ENCODE measurements at regions not wholly inside any gene's neighbourhood (a gene's known extent, or its start where the extent isn't known, plus 50 kb on each side); places are given as distances from the start of the nearest gene placed in this dataset.

DNA sequence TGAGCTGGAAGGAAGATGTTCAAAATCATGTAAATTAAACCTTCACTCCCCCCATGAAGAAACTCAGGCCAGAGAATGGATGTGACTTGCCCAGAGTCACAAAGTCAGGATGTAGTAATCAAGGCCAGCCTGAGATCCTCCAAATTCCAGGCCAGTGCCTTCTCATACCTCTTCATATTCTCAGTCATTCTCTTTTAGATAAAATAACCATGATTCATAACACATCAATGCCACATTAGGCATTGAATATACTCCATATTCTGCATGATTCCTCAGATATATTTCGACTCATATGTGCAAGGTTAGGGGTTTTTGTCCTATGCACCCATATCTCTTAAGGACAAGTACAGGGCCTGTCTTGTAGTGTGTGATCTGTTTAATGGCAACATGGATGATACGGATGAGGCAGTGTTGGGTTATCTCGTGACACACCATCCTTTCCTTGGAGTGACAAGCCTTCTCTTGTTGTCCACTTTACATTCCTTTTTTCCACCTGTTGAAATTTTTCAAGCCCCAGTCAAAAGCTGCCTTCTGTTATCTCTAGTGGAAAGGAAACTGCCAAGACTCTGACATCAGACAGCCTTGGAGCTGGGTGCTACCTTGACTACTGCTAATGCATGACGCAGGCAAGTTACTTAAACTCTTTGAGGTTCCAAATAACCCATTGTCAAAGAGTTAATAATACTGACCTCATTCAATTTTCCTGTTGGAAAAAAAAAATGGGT is 227.5 kb upstream of the NR4A3 start:
- no peaks in the 10 kb centered on the region for H3K9me3 Mint-ChIP-seq
- Histone ChIP-seq H3K9me3 (no peaks in the 10 kb centered on the region), H3K36me3 (ENCODE audit: control insufficient read depth in 2 of 2, extremely low read depth in 1 of 2, insufficient read depth in 1 of 2, low read length in 1 of 2) (no peaks in the 10 kb centered on the region), H3K27ac (ENCODE audit: low read length) (no peak overlapping the region), H3K4me1 (ENCODE audit: control insufficient read depth in 1 of 2, extremely low read depth in 1 of 2, insufficient read depth in 2 of 2, low read length in 2 of 2) (no peaks in the 10 kb centered on the region), H3K4me3 (ENCODE audit: control insufficient read depth in 1 of 2, extremely low read depth in 1 of 2, low read length in 1 of 2) (no peak overlapping the region), H3K27me3 (replicated peaks in 1 of 2; ENCODE audit: control insufficient read depth in 2 of 2, extremely low read depth in 1 of 2, insufficient read depth in 2 of 2, low read length in 1 of 2) (no peaks in the 10 kb centered on the region)
- H3K27ac Mint-ChIP-seq = no peak overlapping the region
- H3K36me3 Mint-ChIP-seq = no peaks in the 10 kb centered on the region
- POLR2A ChIA-PET = no interaction called here
- no peak overlapping the region for H3K4me3 Mint-ChIP-seq
- DNase-seq (no peak), ATAC-seq (replicated peaks in 1 of 4) (no peak)
- H3K4me1 Mint-ChIP-seq = peaks cover 0 to 5% (median 2%) of the 10 kb centered on the region in 3 donors
- peaks cover 11 to 18% of the 10 kb centered on the region in 2 donors for H3K27me3 Mint-ChIP-seq
- CTCF ChIA-PET = no interaction called here
- no CpG with 5 or more reads among the region's 4 CpGs for WGBS (ENCODE audit: insufficient coverage)

- Mint-ChIP-seq H3K27ac (no peak overlapping the region), H3K36me3 (no peaks in the 10 kb centered on the region), H3K4me1 (peaks cover 0 to 5% (median 2%) of the 10 kb centered on the region in 3 donors), H3K9me3 (no peaks in the 10 kb centered on the region), H3K4me3 (no peak overlapping the region), H3K27me3 (peaks cover 3 to 11% of the 10 kb centered on the region in 2 donors)
- CTCF ChIA-PET = no interaction called here
- Histone ChIP-seq H3K4me3 (ENCODE audit: control insufficient read depth in 1 of 2, extremely low read depth in 1 of 2, low read length in 1 of 2) (no peak overlapping the region), H3K27ac (ENCODE audit: low read length) (no peak overlapping the region), H3K9me3 (no peaks in the 10 kb centered on the region), H3K27me3 (replicated peaks in 1 of 2; ENCODE audit: control insufficient read depth in 2 of 2, extremely low read depth in 1 of 2, insufficient read depth in 2 of 2, low read length in 1 of 2) (no peaks in the 10 kb centered on the region), H3K4me1 (ENCODE audit: control insufficient read depth in 1 of 2, extremely low read depth in 1 of 2, insufficient read depth in 2 of 2, low read length in 2 of 2) (no peaks in the 10 kb centered on the region), H3K36me3 (ENCODE audit: control insufficient read depth in 2 of 2, extremely low read depth in 1 of 2, insufficient read depth in 1 of 2, low read length in 1 of 2) (no peaks in the 10 kb centered on the region)
- 17% methylated on average over 3 of the region's 5 CpGs for WGBS (ENCODE audit: insufficient coverage)
- peak in 5 of 35 experiments; percentile 0 to 30 (median 1) for DNase-seq
- POLR2A ChIA-PET = no interaction called here
- peak in 1 of 4 experiments; percentile 38 for ATAC-seq (replicated peaks in 1 of 4)
Observed at GRCh38 chr9:99595796-99596195, 225.9 kb upstream of the NR4A3 start.

- Mint-ChIP-seq H3K27me3 (peaks cover 4 to 8% of the 10 kb centered on the region in 2 donors), H3K4me1 (no peaks in the 10 kb centered on the region), H3K36me3 (no peaks in the 10 kb centered on the region), H3K9me3 (no peaks in the 10 kb centered on the region), H3K4me3 (no peak overlapping the region), H3K27ac (no peak overlapping the region)
- POLR2A ChIA-PET = no interaction called here
- DNase-seq (no peak), ATAC-seq (replicated peaks in 1 of 4) (no peak)
- CTCF ChIA-PET = no interaction called here
- no peaks in the 10 kb centered on the region for H3K27me3 ChIP-seq (replicated peaks in 1 of 2; ENCODE audit: control insufficient read depth in 2 of 2, extremely low read depth in 1 of 2, insufficient read depth in 2 of 2, low read length in 1 of 2)
- 0% methylated on average over 1 of the region's 6 CpGs for WGBS (ENCODE audit: insufficient coverage)
- no peaks in the 10 kb centered on the region for H3K36me3 ChIP-seq (ENCODE audit: control insufficient read depth in 2 of 2, extremely low read depth in 1 of 2, insufficient read depth in 1 of 2, low read length in 1 of 2)
- H3K27ac ChIP-seq (ENCODE audit: low read length) = no peak overlapping the region
- H3K4me1 ChIP-seq (ENCODE audit: control insufficient read depth in 1 of 2, extremely low read depth in 1 of 2, insufficient read depth in 2 of 2, low read length in 2 of 2) = no peaks in the 10 kb centered on the region
- no peak overlapping the region for H3K4me3 ChIP-seq (ENCODE audit: control insufficient read depth in 1 of 2, extremely low read depth in 1 of 2, low read length in 1 of 2)
- H3K9me3 ChIP-seq = no peaks in the 10 kb centered on the region
Observed at GRCh38 chr9:99601571-99602111, 220.0 kb upstream of the NR4A3 start.

DNA sequence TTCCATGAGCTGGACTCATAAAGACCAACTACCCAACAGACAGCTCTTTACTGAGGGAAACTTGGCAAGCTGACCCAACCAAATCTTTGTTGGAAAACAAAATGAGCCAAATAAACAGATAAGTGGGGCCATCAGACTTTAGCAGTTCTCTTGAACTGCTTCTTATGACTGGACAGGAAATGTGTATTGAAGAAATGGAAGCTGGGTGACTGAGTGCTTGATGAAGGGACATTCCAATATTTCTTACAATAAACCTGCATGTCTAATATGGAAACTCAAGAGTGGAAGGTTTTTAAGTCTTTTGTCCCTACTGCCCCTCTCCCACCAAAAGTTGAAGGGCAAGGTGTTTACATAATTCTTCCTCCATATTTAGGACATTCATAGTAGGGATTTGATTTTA is 218.8 kb upstream of the NR4A3 start:
- Histone ChIP-seq H3K4me3 (ENCODE audit: control insufficient read depth in 1 of 2, extremely low read depth in 1 of 2, low read length in 1 of 2) (no peak overlapping the region), H3K27ac (ENCODE audit: low read length) (no peak overlapping the region), H3K9me3 (no peaks in the 10 kb centered on the region), H3K27me3 (replicated peaks in 1 of 2; ENCODE audit: control insufficient read depth in 2 of 2, extremely low read depth in 1 of 2, insufficient read depth in 2 of 2, low read length in 1 of 2) (no peaks in the 10 kb centered on the region), H3K36me3 (ENCODE audit: control insufficient read depth in 2 of 2, extremely low read depth in 1 of 2, insufficient read depth in 1 of 2, low read length in 1 of 2) (no peaks in the 10 kb centered on the region), H3K4me1 (ENCODE audit: control insufficient read depth in 1 of 2, extremely low read depth in 1 of 2, insufficient read depth in 2 of 2, low read length in 2 of 2) (no peaks in the 10 kb centered on the region)
- DNase-seq = no peak
- no peaks in the 10 kb centered on the region for H3K4me1 Mint-ChIP-seq
- POLR2A ChIA-PET = no interaction called here
- no peak for ATAC-seq (replicated peaks in 1 of 4)
- H3K9me3 Mint-ChIP-seq = no peaks in the 10 kb centered on the region
- H3K27ac Mint-ChIP-seq = no peak overlapping the region
- H3K4me3 Mint-ChIP-seq = no peak overlapping the region
- CTCF ChIA-PET = no interaction called here
- no peaks in the 10 kb centered on the region for H3K36me3 Mint-ChIP-seq
- H3K27me3 Mint-ChIP-seq = peaks cover 2 to 8% of the 10 kb centered on the region in 2 donors

- ATAC-seq (replicated peaks in 1 of 4) = no peak
- no peaks in the 10 kb centered on the region for H3K36me3 Mint-ChIP-seq
- ChIA-PET POLR2A (no interaction called here), CTCF (no interaction called here)
- no peaks in the 10 kb centered on the region for H3K9me3 Mint-ChIP-seq
- Histone ChIP-seq H3K27ac (ENCODE audit: low read length) (no peak overlapping the region), H3K9me3 (no peaks in the 10 kb centered on the region), H3K4me3 (ENCODE audit: control insufficient read depth in 1 of 2, extremely low read depth in 1 of 2, low read length in 1 of 2) (no peak overlapping the region), H3K4me1 (ENCODE audit: control insufficient read depth in 1 of 2, extremely low read depth in 1 of 2, insufficient read depth in 2 of 2, low read length in 2 of 2) (no peaks in the 10 kb centered on the region), H3K36me3 (ENCODE audit: control insufficient read depth in 2 of 2, extremely low read depth in 1 of 2, insufficient read depth in 1 of 2, low read length in 1 of 2) (no peaks in the 10 kb centered on the region), H3K27me3 (replicated peaks in 1 of 2; ENCODE audit: control insufficient read depth in 2 of 2, extremely low read depth in 1 of 2, insufficient read depth in 2 of 2, low read length in 1 of 2) (peaks cover 0 to 4% of the 10 kb centered on the region in 2 experiments)
- 90% methylated on average over 2 of the region's 5 CpGs for WGBS (ENCODE audit: insufficient coverage)
- H3K4me1 Mint-ChIP-seq = no peaks in the 10 kb centered on the region
- no peak overlapping the region for H3K27ac Mint-ChIP-seq
- no peak overlapping the region for H3K4me3 Mint-ChIP-seq
- H3K27me3 Mint-ChIP-seq = peaks cover 5 to 13% of the 10 kb centered on the region in 2 donors
- no peak for DNase-seq
Observed at GRCh38 chr9:99605016-99605743, 216.5 kb upstream of the NR4A3 start.

- H3K27ac ChIP-seq (ENCODE audit: low read length) = no peak overlapping the region
- H3K27me3 ChIP-seq (replicated peaks in 1 of 2; ENCODE audit: control insufficient read depth in 2 of 2, extremely low read depth in 1 of 2, insufficient read depth in 2 of 2, low read length in 1 of 2) = peaks cover 0 to 4% of the 10 kb centered on the region in 2 experiments
- no peaks in the 10 kb centered on the region for H3K4me1 ChIP-seq (ENCODE audit: control insufficient read depth in 1 of 2, extremely low read depth in 1 of 2, insufficient read depth in 2 of 2, low read length in 2 of 2)
- Mint-ChIP-seq H3K9me3 (no peaks in the 10 kb centered on the region), H3K27me3 (peaks cover 10 to 16% of the 10 kb centered on the region in 2 donors), H3K27ac (no peak overlapping the region), H3K4me3 (no peak overlapping the region), H3K36me3 (no peaks in the 10 kb centered on the region), H3K4me1 (no peaks in the 10 kb centered on the region)
- H3K9me3 ChIP-seq = no peaks in the 10 kb centered on the region
- ChIA-PET POLR2A (no interaction called here), CTCF (no interaction called here)
- no CpG with 5 or more reads among the region's 2 CpGs for WGBS (ENCODE audit: insufficient coverage)
- H3K4me3 ChIP-seq (ENCODE audit: control insufficient read depth in 1 of 2, extremely low read depth in 1 of 2, low read length in 1 of 2) = no peak overlapping the region
- DNase-seq (no peak), ATAC-seq (replicated peaks in 1 of 4) (no peak)
- no peaks in the 10 kb centered on the region for H3K36me3 ChIP-seq (ENCODE audit: control insufficient read depth in 2 of 2, extremely low read depth in 1 of 2, insufficient read depth in 1 of 2, low read length in 1 of 2)
Observed at GRCh38 chr9:99606296-99606695, 215.4 kb upstream of the NR4A3 start.
